Mucosa of stomach (tissue), 1 donor: ENCODE measurements at regions not wholly inside any gene's neighbourhood (a gene's known extent, or its start where the extent isn't known, plus 50 kb on each side); places are given as distances from the start of the nearest gene placed in this dataset.

Experiments used
- H3K27me3 ChIP-seq: one replicate; pipeline ENCODE4 v1.7.0; 2013; ENCODE audit warnings: mild to moderate bottlenecking, low read length; ENCODE audit not compliant: control insufficient read depth, insufficient read depth
- H3K36me3 ChIP-seq: one replicate; pipeline ENCODE4 v1.7.0; 2013; ENCODE audit warnings: low read length; ENCODE audit not compliant: control insufficient read depth, insufficient read depth
- H3K4me1 ChIP-seq: one replicate; pipeline ENCODE4 v1.7.0; 2013; ENCODE audit warnings: mild to moderate bottlenecking, low read length; ENCODE audit not compliant: control insufficient read depth, insufficient read depth
- H3K4me3 ChIP-seq: one replicate; pipeline ENCODE4 v1.7.0; 2013; ENCODE audit warnings: low read length
- H3K9ac ChIP-seq: one replicate; pipeline ENCODE4 v1.7.0; 2013; ENCODE audit warnings: mild to moderate bottlenecking, low read length, moderate library complexity
- H3K9me3 ChIP-seq: one replicate; pipeline ENCODE4 v1.7.0; 2013; ENCODE audit warnings: mild to moderate bottlenecking, low read length, moderate library complexity; ENCODE audit not compliant: control insufficient read depth
- donor health status: Pancreatic carcinoma.

DNA sequence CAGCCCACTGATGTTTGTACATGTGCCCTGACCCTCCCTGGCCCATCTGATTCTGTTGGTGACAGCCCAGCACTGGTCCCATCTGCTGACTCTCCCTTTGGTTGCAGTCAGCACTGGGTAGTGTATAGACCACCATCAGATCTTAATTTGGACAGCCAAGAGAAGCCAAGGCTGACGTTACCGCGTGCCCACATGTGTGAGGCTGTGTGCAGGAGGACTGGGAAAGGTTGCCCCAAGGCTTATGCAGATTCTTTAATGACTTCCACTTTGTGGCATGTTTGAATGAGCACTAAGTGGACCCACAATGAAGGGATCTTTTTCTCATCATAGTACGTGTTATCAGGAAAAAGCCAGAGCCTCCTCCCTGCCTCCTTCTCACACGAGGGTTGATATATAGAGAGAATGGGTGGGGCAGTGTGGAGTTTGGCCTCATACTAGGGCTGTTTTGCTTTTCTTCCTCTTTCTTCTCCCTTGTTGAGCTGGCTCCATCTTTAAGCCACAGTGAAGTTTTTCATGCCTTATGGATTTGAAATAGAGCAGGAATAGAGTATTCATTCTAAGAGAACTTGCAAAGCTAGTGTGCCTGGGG, 93.5 kb downstream of the NAV1 start:
- Histone ChIP-seq H3K4me3 (no peak overlapping the region), H3K36me3 (no peaks in the 10 kb centered on the region), H3K4me1 (peaks cover 28% of the 10 kb centered on the region), H3K27me3 (no peaks in the 10 kb centered on the region), H3K9ac (no peak overlapping the region), H3K9me3 (no peaks in the 10 kb centered on the region)

- no peaks in the 10 kb centered on the region for H3K9me3 ChIP-seq
- no peak overlapping the region for H3K9ac ChIP-seq
- H3K27me3 ChIP-seq = no peaks in the 10 kb centered on the region
- no peaks in the 10 kb centered on the region for H3K36me3 ChIP-seq
- H3K4me3 ChIP-seq = no peak overlapping the region
- peaks cover 28% of the 10 kb centered on the region for H3K4me1 ChIP-seq
These were observed 94.4 kb downstream of the NAV1 start for GRCh38 chr1:201633297-201633696.

- no peaks in the 10 kb centered on the region for H3K9me3 ChIP-seq
- no peak overlapping the region for H3K9ac ChIP-seq
- H3K36me3 ChIP-seq = no peaks in the 10 kb centered on the region
- no peak overlapping the region for H3K4me3 ChIP-seq
- H3K27me3 ChIP-seq = no peaks in the 10 kb centered on the region
- peaks cover 28% of the 10 kb centered on the region for H3K4me1 ChIP-seq
These were observed 94.9 kb downstream of the NAV1 start for GRCh38 chr1:201633811-201634210.

DNA sequence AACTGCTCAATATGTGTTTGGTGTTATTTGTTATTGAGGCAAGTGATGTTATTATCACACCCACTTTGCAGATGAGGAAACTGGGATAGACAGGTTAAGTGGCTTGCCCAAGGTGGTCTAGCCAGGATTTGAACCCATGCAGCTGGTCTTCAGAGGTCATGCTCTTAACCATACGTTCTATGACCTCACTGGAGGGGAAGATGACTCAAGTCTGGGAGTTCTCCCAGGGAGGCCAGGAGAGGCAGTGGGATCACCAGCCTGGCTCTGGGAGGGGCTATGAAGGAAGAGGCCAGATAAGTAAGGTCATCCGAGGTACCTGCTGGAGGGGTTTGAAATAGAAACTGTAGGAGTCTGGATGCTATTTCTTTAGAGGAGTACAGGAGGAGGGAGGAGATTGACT, 95.3 kb downstream of the NAV1 start:
- no peaks in the 10 kb centered on the region for H3K27me3 ChIP-seq
- H3K4me3 ChIP-seq = no peak overlapping the region
- peaks cover 28% of the 10 kb centered on the region for H3K4me1 ChIP-seq
- no peak overlapping the region for H3K9ac ChIP-seq
- H3K36me3 ChIP-seq = no peaks in the 10 kb centered on the region
- H3K9me3 ChIP-seq = no peaks in the 10 kb centered on the region

DNA sequence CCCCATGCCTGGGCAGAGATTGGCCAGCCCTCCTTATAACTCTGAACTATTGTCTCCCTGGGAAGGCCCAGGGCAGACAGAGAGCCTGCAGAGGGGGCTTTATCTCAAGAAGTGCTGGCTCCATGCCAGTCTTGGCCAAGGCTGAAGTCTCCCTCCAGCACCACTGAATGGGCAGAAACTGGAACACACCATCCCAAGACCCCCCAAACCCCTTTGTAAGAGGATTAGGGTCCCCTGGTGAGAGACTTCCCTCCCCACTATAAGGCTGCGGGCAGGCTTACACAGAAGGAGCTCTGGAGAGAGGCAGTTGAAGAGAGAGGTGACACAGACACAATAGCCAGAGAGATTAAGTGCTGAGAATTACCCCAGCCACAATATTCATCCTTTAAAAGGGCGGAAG, 97.2 kb downstream of the NAV1 start:
- H3K4me1 ChIP-seq = peaks cover 27% of the 10 kb centered on the region
- no peak overlapping the region for H3K9ac ChIP-seq
- no peaks in the 10 kb centered on the region for H3K9me3 ChIP-seq
- no peak overlapping the region for H3K4me3 ChIP-seq
- H3K27me3 ChIP-seq = no peaks in the 10 kb centered on the region
- no peaks in the 10 kb centered on the region for H3K36me3 ChIP-seq

DNA sequence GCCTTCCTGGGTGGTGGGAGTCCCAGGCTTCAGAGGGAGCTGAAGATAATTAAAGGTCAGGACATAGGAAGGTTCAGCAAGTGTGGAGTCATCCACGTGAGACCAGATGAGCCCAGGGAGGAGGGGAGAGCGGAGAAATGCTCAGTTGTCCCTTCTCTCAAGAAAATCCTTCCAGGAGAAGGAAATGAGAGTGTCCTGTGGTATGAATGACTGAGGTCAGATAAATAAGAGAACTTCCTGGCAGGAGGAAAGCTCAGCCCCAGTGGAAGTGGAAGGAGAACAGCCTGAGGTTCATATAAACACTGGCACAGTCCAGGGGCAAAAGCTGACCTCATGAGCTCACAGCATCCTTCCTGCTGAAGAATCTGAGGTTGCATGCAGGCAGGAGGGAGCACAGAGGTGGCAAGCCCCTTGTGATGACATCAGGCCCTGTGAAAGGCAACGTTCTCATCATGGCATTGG, 97.6 kb downstream of the NAV1 start:
- H3K4me3 ChIP-seq = no peak overlapping the region
- H3K36me3 ChIP-seq = no peaks in the 10 kb centered on the region
- no peak overlapping the region for H3K9ac ChIP-seq
- H3K4me1 ChIP-seq = peaks cover 23% of the 10 kb centered on the region
- H3K27me3 ChIP-seq = no peaks in the 10 kb centered on the region
- H3K9me3 ChIP-seq = no peaks in the 10 kb centered on the region

DNA sequence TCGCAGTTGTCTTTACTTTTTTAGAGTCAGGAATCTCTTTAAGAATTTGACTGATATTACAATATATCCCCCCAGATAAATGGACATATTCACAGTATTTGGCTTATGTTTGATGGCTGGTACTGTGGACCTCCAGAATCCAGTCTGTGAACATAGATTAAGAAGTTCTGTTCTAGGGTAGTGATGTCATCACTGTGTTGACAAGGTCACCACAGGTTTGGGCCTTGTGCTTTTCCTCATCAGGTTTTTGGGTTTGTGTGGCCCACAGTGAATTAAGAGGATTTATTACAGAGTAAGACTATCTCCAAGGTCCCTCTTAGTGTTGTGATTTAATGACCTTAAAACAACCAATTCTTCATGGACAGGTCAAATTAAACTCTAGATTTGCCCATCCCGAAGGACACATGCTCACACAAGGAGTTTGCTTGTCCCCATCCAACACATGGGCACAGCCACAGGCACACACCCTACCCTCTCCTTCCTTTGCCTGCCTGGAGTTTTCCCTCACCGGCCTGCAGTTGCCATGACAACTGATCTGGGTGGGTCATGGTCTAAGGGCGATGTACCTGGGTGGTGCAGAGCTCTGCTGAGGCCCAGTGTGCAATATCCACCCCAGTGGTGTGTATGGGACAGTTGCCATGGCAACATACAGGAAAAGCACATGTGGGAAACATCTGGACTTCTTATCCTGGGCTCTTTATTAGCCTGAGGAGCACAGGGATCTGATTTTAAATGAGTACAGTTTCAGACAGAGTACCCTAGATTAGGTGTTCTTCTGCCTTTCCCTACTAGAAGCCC, 98.6 kb downstream of the NAV1 start:
- peaks cover 13% of the 10 kb centered on the region for H3K4me1 ChIP-seq
- no peaks in the 10 kb centered on the region for H3K36me3 ChIP-seq
- H3K4me3 ChIP-seq = no peak overlapping the region
- H3K9me3 ChIP-seq = no peaks in the 10 kb centered on the region
- no peak overlapping the region for H3K9ac ChIP-seq
- no peaks in the 10 kb centered on the region for H3K27me3 ChIP-seq

- Histone ChIP-seq H3K4me3 (no peak overlapping the region), H3K36me3 (no peaks in the 10 kb centered on the region), H3K9ac (no peak overlapping the region), H3K4me1 (no peaks in the 10 kb centered on the region), H3K9me3 (no peaks in the 10 kb centered on the region), H3K27me3 (no peaks in the 10 kb centered on the region)
These were observed 100.5 kb downstream of the NAV1 start for GRCh38 chr1:201639391-201639790.

DNA sequence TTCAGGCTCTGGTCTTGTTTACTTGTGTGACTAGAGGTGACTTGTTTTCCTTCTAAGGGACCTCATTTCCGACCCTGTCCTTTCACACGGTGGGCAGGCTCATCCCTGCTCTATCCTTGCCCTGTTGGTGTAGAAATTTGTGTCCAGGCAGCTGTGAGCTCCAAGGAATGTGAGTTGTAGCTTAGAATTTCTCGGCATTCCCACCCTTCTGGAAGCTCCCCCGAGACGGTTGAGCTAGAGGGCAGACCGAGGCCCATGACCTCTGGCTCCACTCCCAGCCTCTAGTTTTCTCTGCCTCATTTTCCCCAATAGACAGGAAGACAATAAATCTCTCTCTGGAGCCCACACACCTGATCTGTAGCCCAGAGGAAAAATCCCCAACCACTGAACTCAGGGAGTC, 100.9 kb downstream of the NAV1 start:
- H3K9me3 ChIP-seq = no peaks in the 10 kb centered on the region
- no peaks in the 10 kb centered on the region for H3K4me1 ChIP-seq
- no peaks in the 10 kb centered on the region for H3K36me3 ChIP-seq
- H3K27me3 ChIP-seq = no peaks in the 10 kb centered on the region
- H3K9ac ChIP-seq = no peak overlapping the region
- no peak overlapping the region for H3K4me3 ChIP-seq

DNA sequence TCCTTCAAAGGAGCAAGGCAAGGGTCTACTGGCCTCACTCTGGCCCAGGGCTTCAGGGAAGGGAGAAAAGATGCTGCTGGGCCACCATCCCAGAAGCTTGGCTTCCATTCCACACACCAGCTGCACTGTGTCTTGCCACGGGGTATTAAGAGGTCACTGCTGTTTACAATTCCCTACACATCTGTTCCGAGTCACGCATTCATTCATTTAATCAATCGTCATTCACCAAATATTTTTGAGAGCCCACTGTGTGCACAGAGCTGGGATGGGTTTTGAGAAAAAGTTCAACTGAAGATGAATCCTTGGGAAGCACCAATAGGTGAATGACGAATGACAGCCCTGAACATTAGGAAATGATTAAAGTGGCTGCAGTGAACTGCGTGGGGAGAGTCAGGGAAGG, 101.7 kb downstream of the NAV1 start:
- Histone ChIP-seq H3K36me3 (no peaks in the 10 kb centered on the region), H3K4me3 (no peak overlapping the region), H3K4me1 (no peaks in the 10 kb centered on the region), H3K9me3 (no peaks in the 10 kb centered on the region), H3K9ac (no peak overlapping the region), H3K27me3 (no peaks in the 10 kb centered on the region)

DNA sequence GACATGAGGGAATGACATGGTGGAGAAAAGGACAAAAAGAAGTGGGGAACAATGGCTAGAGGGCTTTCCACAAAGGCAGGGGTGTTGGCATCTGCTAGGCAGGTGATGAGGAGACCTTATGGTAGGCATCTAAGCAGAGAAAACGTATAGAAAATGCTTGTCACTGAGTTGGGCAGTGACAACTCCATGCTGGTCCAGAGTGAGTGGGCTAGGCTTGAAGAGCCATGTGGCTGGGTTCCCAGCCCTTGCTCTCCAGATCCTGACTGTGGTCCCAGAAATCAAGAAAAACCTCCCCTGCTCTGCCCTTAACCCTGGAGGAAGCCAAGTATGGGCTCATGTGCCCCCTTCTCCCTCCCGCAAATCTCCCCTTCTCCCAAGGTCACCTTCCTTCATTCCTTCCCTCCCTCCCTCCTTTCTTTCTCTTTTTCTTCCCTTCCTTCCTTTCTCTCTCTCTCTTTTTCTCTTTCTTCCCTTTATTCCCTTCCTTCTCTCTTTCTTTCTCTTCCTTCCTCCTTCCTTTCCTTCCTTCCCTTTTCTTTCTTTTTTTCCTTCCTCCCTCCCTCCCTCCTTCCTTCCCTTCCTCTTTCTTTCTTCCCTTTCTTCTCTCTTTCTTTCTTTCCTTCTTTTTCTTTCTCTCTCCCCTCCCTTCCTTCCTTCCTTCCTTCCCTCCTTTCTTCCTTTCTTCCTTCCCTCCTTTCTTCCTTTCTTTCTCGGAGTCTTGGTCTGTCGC, 102.8 kb downstream of the NAV1 start:
- no peaks in the 10 kb centered on the region for H3K9me3 ChIP-seq
- H3K4me1 ChIP-seq = no peaks in the 10 kb centered on the region
- H3K36me3 ChIP-seq = no peaks in the 10 kb centered on the region
- no peak overlapping the region for H3K9ac ChIP-seq
- H3K4me3 ChIP-seq = no peak overlapping the region
- H3K27me3 ChIP-seq = no peaks in the 10 kb centered on the region

DNA sequence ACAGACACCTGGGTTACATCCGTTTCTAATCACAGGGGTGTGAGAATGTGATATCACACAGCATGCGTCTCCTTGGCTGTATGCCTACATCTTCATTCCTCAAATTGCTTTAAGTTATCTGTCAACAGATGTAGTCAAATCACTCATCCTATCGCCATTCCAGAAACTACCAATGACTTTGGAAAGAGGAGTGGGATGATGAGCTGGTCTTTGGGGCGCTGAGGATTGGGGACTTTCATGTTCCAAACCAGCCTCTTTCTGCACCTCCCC, 104.8 kb downstream of the NAV1 start:
- H3K4me3 ChIP-seq = no peak overlapping the region
- H3K9ac ChIP-seq = no peak overlapping the region
- H3K4me1 ChIP-seq = peaks cover 5% of the 10 kb centered on the region
- H3K36me3 ChIP-seq = no peaks in the 10 kb centered on the region
- peaks cover 2% of the 10 kb centered on the region for H3K27me3 ChIP-seq
- H3K9me3 ChIP-seq = no peaks in the 10 kb centered on the region
